Islet precursor cell (in vitro differentiated cells): ENCODE measurements at regions not wholly inside any gene's neighbourhood (a gene's known extent, or its start where the extent isn't known, plus 50 kb on each side); places are given as distances from the start of the nearest gene placed in this dataset.
A peak's percentile ranks its signal among the peaks of the same experiment; 100 is the strongest.
"Not testable (repeated sequence)": the region's sequence is repeated elsewhere in the genome, so short reads cannot be mapped to it uniquely, and the experiment has no call there.

ENCODE experiments used
- DNase-seq: peaks from one replicate; pipeline ENCODE4 v3.0.0-alpha.2; 2018

DNA sequence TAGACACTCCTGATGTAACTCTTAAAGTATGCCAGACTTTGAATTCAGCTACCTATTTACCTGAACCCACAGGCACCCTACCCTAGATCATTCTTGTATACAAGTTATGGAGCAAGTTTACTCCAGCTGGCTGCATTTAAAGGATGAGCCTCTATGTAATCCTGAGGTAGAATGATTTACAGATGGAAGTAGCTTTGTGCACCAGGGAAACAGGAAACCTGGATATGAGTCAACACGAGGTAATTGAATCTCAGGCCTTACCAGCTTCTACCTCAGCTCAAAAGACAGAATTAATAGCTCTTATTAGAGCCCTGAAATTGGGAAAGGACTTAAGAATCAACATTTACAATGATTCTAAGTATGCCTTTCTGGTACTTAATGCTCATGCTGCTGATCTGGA, 119.8 kb downstream of the AGTR2 start:
- no peak for DNase-seq

DNA sequence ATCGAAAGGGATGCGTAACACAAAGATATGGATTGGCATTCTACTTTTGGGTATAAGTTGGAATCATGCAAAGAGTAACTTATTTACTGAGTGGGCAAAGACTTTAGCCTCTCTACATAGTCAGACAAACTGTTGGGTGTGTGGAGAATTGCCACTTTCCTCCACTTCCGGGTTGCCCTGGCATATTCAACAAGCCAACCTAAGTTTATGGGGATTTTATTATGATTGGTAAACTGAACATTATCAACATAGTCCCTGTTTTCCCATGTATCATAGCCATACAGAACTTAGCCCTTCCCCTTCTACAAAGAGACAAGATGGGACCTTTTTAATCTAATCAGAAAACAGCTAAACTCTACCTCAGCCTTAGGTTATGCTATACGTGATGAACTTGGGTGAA, 121.6 kb downstream of the AGTR2 start:
- DNase-seq = no peak

DNA sequence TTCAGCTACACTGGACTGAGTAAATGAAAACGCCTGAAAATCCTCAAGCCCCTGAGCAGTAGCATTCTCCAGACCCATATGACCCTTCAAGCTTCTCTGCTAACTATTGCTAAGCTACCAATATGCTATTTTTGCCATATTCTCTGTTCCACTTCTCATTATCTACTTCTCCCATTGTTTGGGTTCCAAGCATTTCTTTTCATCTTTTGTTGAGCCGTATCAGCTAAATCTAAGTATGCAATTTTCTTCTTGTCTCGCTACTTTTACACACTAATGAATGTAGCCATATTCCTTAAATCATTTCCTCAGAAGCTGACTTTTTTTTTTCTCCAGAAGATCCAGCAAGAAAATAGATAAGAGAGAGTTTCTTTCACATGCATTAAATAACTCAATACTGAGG, 128.4 kb downstream of the AGTR2 start:
- no peak for DNase-seq

DNA sequence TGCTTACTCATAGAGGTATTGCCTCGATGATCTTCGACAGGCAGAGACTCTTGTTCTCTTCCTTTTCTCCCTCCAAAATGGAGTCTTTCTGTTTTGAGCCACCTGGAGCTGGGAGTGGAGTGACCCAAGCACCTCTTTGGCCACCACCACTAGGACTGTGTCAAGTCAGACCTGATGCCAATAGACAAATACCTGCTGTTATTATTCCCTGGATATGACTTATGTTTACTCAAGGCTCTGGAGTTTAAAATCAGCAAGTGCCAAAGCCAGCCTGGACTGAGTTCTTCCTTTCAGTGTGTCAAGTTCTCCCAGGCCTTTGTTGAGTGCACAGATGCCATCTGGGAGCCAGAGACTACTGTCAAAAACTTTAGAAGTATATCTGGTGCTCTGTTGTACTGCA, 130.2 kb upstream of the SLC6A14 start:
- no peak for DNase-seq

DNA sequence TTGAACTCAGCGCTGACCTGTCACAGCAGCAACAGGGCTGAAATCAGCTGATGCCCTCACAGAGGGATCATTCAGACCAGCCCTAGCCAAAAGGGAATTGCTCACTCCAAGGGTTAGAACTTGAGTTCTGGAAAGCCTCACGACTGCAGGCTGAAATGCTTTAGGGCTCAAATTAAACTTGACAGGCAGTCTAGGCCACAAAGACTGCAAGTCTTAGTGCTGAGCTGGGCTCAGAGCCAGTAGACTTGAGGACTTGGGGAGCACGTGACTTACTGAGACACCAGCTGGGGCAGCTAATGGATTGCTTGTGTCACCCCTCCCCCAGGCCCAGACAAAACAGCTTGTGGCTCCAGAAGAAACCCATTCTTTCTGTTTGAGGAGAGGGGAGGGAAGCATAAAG, 119.0 kb upstream of the SLC6A14 start:
- DNase-seq = peak; percentile 94

DNA sequence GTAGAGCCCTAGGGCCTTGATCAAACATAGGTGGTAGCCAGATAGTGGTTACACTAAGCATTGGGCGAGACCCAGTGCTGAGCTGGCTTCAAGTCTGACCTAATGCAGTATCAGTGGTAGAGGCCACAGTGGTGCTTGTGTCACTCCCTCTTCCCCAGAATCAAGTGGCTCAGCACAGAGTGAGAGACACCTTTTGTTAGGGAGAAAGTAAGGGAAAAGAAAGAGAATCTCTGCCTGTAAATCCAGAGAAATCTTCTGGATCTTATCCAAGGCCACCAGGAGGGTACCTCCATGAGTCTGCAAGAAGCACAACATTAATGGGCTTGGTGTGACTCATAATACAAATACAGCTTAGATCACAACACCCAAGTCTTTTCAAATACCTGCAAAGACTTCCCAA, 117.7 kb upstream of the SLC6A14 start:
- no peak for DNase-seq

DNA sequence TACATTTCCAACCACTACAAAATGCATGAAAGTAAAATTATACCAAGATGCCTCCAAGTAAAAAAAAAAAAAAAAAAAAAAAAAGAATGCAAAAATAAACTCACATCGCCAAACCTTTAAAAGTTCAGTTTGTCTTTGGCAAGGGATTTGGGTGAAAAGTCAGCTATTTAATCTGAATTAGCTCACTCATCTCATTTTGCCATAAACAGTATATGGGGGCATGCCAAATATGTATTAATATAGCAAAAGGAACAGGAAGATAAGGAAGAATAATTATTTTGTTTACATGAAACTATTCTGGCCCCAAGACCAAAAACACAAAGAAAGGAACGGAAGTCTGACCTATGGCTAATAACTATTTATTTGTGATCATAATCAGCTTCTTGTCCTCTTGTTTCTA, 114.7 kb upstream of the SLC6A14 start:
- no peak for DNase-seq

DNA sequence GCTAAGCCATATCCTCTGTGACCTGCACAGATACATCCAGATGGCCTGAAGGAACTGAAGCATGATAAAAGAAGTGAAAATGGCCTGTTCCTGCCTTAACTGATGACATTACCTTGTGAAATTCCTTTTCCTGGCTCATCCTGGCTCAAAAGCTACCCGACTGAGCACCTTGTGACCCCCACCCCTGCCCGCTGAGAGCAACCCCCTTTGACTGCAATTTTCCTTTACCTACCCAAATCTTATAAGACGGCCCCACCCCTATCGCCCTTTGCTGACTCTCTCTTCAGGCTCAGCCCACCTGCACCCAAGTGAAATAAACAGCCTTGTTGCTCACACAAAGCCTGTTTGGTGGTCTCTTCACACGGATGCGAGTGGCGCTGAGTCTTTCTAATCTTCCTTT, 104.4 kb upstream of the SLC6A14 start:
- not testable (repeated sequence) for DNase-seq

DNA sequence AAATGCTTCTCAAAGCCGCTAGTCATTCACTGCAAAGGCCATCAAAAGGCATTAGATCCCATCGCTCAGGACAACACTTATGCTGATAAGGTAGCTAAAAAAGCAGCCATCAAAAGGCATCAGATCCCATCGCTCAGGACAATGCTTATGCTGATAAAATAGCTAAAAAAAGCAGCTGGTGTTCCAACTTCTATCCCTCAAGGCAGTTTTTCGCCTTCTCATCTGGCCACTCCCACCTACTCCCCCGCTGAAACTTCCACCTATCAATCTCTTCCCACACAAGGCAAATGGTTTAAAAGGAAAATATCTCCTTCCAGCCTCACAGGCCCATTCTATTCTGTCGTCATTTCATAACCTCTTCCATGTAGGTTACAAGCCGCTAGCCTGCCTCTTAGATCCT, 101.6 kb upstream of the SLC6A14 start:
- DNase-seq = not testable (repeated sequence)

DNA sequence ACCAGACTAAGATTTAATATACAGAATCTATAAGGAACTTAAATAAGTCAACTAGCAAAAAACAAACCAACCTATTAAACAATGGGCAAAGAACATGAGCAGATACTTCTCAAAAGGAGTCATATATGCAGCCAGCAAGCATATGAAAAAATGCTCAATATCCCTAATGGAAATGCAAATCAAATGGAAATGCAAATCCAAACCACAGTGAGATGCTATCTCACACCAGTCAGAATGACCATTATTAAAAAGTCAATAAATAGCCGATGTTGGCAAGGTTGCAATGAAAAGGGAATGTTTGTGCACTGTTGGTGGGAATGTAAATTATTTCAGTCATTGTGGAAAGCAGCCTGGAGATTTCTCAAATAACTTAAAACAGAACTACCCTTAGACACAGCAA, 97.0 kb upstream of the SLC6A14 start:
- no peak for DNase-seq

DNA sequence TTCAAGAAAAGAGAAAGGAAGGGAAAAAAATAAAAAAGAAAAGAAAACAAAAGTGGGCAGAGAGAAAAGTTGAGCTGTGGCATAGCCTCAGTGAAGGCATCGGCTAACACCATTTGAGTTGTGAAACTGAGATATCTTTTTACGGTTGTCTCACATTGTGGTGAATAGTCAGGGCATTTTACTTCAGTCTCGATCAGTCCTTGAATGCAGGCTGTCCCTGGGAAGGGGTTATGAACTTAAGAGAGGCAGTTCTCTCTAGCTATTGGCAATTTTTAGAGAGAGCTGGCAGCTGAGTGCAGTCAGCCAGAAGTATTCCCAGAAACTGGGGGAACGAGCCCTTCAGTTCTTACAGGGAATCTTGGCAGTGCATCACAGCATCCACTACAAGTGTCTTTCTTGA, 93.5 kb upstream of the SLC6A14 start:
- no peak for DNase-seq

DNA sequence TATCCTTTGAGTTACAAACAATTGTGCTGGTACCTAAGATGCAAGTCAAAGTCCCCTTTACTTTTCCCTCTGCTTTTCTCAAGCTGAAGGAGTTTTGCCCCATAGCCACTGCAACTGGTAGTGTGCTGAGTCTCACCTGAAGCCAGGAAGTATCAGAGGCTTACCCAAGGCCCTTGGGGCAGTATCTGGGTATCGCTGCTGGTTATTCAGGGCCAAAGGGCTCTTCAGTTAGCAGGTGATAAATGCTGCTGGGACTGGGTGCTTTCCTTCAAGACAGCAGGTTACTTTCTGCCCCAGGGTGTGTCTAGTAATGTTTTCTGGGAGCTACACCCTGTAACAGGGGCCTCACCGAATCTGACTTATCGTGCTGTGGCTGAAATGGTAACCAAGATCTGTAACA, 90.4 kb upstream of the SLC6A14 start:
- DNase-seq = no peak

DNA sequence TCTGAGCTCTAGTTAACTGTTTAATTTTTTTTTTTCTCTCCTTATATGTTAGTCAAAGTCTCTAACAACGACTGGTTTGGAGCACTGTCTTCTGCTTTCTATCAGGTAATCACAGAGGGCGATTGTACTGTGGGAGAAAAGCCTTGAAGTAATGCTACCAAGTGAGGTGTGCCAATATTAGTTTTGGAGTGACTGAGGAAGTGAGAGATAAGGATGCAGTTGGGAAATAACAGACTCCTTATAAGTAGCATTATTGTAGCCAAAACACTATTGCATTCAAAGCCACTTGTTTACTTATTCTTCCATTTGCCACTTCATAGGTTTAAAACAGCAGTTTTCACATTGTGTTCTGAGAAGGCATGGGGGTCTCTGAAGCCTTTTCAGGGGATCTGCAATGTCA, 79.1 kb upstream of the SLC6A14 start:
- DNase-seq = no peak

DNA sequence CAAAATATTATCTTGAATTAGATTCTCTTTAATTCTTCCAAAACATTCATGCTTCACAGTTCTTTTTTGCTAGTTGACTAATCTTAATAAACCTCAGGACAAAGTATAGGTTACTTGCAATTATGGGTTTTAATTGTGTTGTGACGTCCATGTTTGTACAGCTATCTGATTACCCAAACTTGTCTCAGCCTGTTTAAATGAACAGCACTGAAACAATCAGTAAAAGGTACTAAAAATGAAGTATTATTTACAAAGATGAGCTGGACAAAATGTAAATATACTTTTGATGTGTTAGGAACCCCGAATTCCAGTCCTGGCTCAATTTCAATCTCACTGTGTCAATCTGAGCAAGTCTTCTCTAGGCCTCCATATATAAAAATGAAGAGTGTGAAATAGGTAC, 57.4 kb upstream of the SLC6A14 start:
- no peak for DNase-seq

DNA sequence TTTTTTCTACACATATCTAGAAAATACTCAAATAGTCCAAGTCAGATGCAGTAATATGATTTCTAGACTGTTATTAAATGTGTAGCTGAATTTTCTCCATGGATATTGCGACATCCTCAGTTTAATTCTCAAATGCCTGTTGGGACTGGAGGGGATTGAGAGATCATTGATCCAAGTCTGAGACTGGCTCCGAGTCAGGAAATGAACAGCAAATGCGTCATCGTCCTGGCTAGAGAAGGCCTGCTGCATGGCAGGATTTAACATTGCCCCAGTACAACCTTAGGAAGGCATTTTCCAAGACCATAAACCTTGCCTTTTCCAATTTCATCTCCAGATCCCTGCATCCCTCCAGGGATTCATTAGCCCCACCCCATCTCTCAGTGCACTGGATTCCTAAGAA, 56.6 kb upstream of the SLC6A14 start:
- no peak for DNase-seq

DNA sequence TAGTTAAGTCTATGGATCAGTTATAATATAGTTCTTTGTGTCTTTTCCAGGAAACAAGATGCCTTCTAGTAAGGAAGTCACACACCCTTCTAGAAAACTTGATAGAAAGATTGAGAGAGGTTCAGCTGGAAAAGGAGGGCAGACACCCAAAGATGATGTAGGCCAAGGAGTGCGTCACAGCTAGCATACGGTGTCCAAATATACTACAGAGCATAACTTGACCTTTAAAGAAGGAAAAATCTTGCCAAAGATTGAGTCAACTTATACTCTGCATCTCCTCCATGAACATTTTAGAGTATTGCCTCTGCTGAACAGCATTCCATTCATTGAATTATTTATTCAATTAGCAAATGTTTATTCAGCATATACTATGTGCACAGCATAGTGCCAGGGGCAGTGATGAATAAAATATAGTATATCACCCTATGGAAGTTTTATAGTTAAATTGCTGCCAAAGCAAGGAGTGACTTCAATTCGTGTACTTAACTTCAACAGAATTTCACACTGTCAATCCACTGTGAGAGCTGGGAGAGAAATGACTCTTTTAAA, 51.9 kb upstream of the SLC6A14 start:
- DNase-seq = no peak
